Natural killer cell (primary cell): ENCODE measurements at regions not wholly inside any gene's neighbourhood (a gene's known extent, or its start where the extent isn't known, plus 50 kb on each side); places are given as distances from the start of the nearest gene placed in this dataset.

Source experiments
- ATAC-seq, 3 donors: fragments of 150-1000 bp in 2 of 3; fragments of 200-7000 bp in 1 of 3; cut with Tn5 transposase; 1 replicate in 1 of 3; 2 replicates in 2 of 3; pipeline ENCODE4 v1.10.0; 2021; ENCODE audit warnings: mild to moderate bottlenecking in 2 of 3, moderate library complexity in 2 of 3
- DNase-seq, 2 donors: peaks; one replicate each; pipeline versions ENCODE4 v3.0.0 to v3.0.0-alpha.2; 2013 to 2021; ENCODE audit warnings: mixed read lengths in 1 of 2
- H3K27ac ChIP-seq: one replicate; pipeline ENCODE4 v1.5.1; 2013; ENCODE audit warnings: mild to moderate bottlenecking, low read length
- H3K27me3 ChIP-seq: one replicate; pipeline ENCODE4 v1.6.1; 2013; ENCODE audit warnings: low read length; ENCODE audit not compliant: control insufficient read depth, insufficient read depth
- H3K36me3 ChIP-seq: one replicate; pipeline ENCODE4 v1.6.1; 2013; ENCODE audit warnings: low read length; ENCODE audit not compliant: control insufficient read depth, insufficient read depth
- H3K4me1 ChIP-seq: one replicate; pipeline ENCODE4 v1.6.1; 2013; ENCODE audit warnings: low read length; ENCODE audit not compliant: control insufficient read depth, insufficient read depth
- H3K4me3 ChIP-seq: one replicate; pipeline ENCODE4 v1.5.1; 2013; ENCODE audit warnings: low read length
- H3K9me3 ChIP-seq: one replicate; pipeline ENCODE4 v1.6.1; 2013; ENCODE audit warnings: low read length; ENCODE audit not compliant: control insufficient read depth, insufficient read depth
- H3K27ac Mint-ChIP-seq, 2 donors: one replicate each; pipeline ENCODE4 v1.8.0; 2022; ENCODE audit warnings: mild to moderate bottlenecking in 2 of 2, mixed read lengths in 2 of 2, moderate library complexity in 1 of 2
- H3K27me3 Mint-ChIP-seq, 2 donors: one replicate each; pipeline ENCODE4 v1.8.0; 2022; ENCODE audit warnings: low read depth in 2 of 2, mixed read lengths in 2 of 2
- H3K36me3 Mint-ChIP-seq: one replicate; pipeline ENCODE4 v1.8.0; 2022; ENCODE audit warnings: mixed read lengths
- H3K4me1 Mint-ChIP-seq, 2 donors: one replicate each; pipeline ENCODE4 v1.8.0; 2022; ENCODE audit warnings: mixed read lengths in 2 of 2
- H3K4me3 Mint-ChIP-seq: one replicate; pipeline ENCODE4 v1.8.0; 2022; ENCODE audit warnings: mild to moderate bottlenecking, moderate library complexity, mixed read lengths
- H3K9me3 Mint-ChIP-seq, 2 donors: one replicate each; pipeline ENCODE4 v1.8.0; 2022; ENCODE audit warnings: mixed read lengths in 2 of 2
- CTCF ChIP-seq: fragments of 200-600 bp; IDR thresholded peaks from one replicate; pipeline ENCODE4 v1.8.0; 2022; ENCODE audit warnings: antibody characterized with exemption
- WGBS: methylation state at CpG from one replicate; pipeline ENCODE4 v1.1.7; 2013; ENCODE audit warnings: missing lambda C conversion rate; ENCODE audit not compliant: insufficient coverage; 5-methylcytosine and 5-hydroxymethylcytosine counted together
- intact Hi-C: fragments of 100-400 bp; cut with micrococcal nuclease; formaldehyde crosslinking; loops from one replicate; pipeline ENCODE4 v1.14.2; 2022

GRCh38 chr13:22002893-22003292 is 332.0 kb downstream of the FGF9 start:
- intact Hi-C loops = no loop called here
- Histone ChIP-seq H3K36me3 (no peaks in the 10 kb centered on the region), H3K27me3 (no peaks in the 10 kb centered on the region), H3K9me3 (no peaks in the 10 kb centered on the region), H3K27ac (no peak overlapping the region), H3K4me1 (no peaks in the 10 kb centered on the region), H3K4me3 (no peak overlapping the region)
- Mint-ChIP-seq H3K4me3 (no peak overlapping the region), H3K9me3 (no peaks in the 10 kb centered on the region), H3K36me3 (no peaks in the 10 kb centered on the region), H3K4me1 (no peaks in the 10 kb centered on the region), H3K27ac (no peak overlapping the region), H3K27me3 (peaks cover 4 to 6% of the 10 kb centered on the region in 2 donors)
- no peak for ATAC-seq
- no peak for DNase-seq
- 70% methylated on average over 4 of the region's 4 CpGs for WGBS
- no peak for TF ChIP-seq CTCF

- H3K9me3 Mint-ChIP-seq = peaks cover 0 to 2% of the 10 kb centered on the region in 2 donors
- H3K36me3 Mint-ChIP-seq = no peaks in the 10 kb centered on the region
- Histone ChIP-seq H3K4me3 (no peak overlapping the region), H3K4me1 (no peaks in the 10 kb centered on the region), H3K9me3 (no peaks in the 10 kb centered on the region), H3K36me3 (no peaks in the 10 kb centered on the region), H3K27me3 (no peaks in the 10 kb centered on the region), H3K27ac (no peak overlapping the region)
- no peak overlapping the region for H3K27ac Mint-ChIP-seq
- WGBS = 78% methylated on average over 8 of the region's 8 CpGs
- H3K4me1 Mint-ChIP-seq = peaks cover 0 to 4% of the 10 kb centered on the region in 2 donors
- no peak overlapping the region for H3K4me3 Mint-ChIP-seq
- no peak for TF ChIP-seq CTCF
- DNase-seq = no peak
- peak in 1 of 3 donors; percentile 12 for ATAC-seq
- no peaks in the 10 kb centered on the region for H3K27me3 Mint-ChIP-seq
- intact Hi-C loops = no loop called here
These were observed 338.6 kb downstream of the FGF9 start for GRCh38 chr13:22009500-22009899.

GRCh38 chr13:22009937-22010336 is 339.1 kb downstream of the FGF9 start:
- H3K4me1 Mint-ChIP-seq = peaks cover 0 to 4% of the 10 kb centered on the region in 2 donors
- TF ChIP-seq CTCF = no peak
- Histone ChIP-seq H3K27ac (no peak overlapping the region), H3K4me1 (no peaks in the 10 kb centered on the region), H3K4me3 (no peak overlapping the region), H3K36me3 (no peaks in the 10 kb centered on the region), H3K9me3 (no peaks in the 10 kb centered on the region), H3K27me3 (no peaks in the 10 kb centered on the region)
- ATAC-seq (no peak), DNase-seq (no peak)
- WGBS = 96% methylated on average over 6 of the region's 6 CpGs
- H3K27me3 Mint-ChIP-seq = no peaks in the 10 kb centered on the region
- H3K36me3 Mint-ChIP-seq = no peaks in the 10 kb centered on the region
- H3K27ac Mint-ChIP-seq = no peak overlapping the region
- H3K4me3 Mint-ChIP-seq = no peak overlapping the region
- peaks cover 0 to 2% of the 10 kb centered on the region in 2 donors for H3K9me3 Mint-ChIP-seq
- intact Hi-C loops = no loop called here

- no peak for DNase-seq
- Mint-ChIP-seq H3K4me1 (peaks cover 7 to 11% of the 10 kb centered on the region in 2 donors), H3K9me3 (peaks cover 0 to 2% of the 10 kb centered on the region in 2 donors), H3K27me3 (no peaks in the 10 kb centered on the region), H3K27ac (no peak overlapping the region), H3K4me3 (no peak overlapping the region), H3K36me3 (no peaks in the 10 kb centered on the region)
- H3K36me3 ChIP-seq = no peaks in the 10 kb centered on the region
- no CpG with 5 or more reads among the region's 2 CpGs for WGBS
- no peaks in the 10 kb centered on the region for H3K9me3 ChIP-seq
- no peaks in the 10 kb centered on the region for H3K27me3 ChIP-seq
- peaks cover 2% of the 10 kb centered on the region for H3K4me1 ChIP-seq
- ATAC-seq = no peak
- intact Hi-C loops = no loop called here
- no peak for TF ChIP-seq CTCF
- no peak overlapping the region for H3K27ac ChIP-seq
- H3K4me3 ChIP-seq = no peak overlapping the region
These were observed 341.8 kb downstream of the FGF9 start for GRCh38 chr13:22012686-22013085.
